Occipital lobe (tissue), 1 donor: ENCODE measurements at regions not wholly inside any gene's neighbourhood (a gene's known extent, or its start where the extent isn't known, plus 50 kb on each side); places are given as distances from the start of the nearest gene placed in this dataset.
"Not testable (repeated sequence)": the region's sequence is repeated elsewhere in the genome, so short reads cannot be mapped to it uniquely, and the experiment has no call there.

Source experiments
- DNase-seq: peaks from one replicate; lab custom pipeline; 2025; lab: John Stamatoyannopoulos, UW

GRCh38 chr15:66960519-66960918 is 104.9 kb upstream of the SMAD3 start:
- no peak for DNase-seq

GRCh38 chr15:66961407-66961884 is 104.0 kb upstream of the SMAD3 start:
- no peak for DNase-seq

GRCh38 chr15:66961901-66962300 is 103.5 kb upstream of the SMAD3 start:
- no peak for DNase-seq

- no peak for DNase-seq
Measured at GRCh38 chr15:66962522-66962921, 102.9 kb upstream of the SMAD3 start.

- no peak for DNase-seq
Measured at GRCh38 chr15:66963084-66963483, 102.3 kb upstream of the SMAD3 start.

- no peak for DNase-seq
Measured at GRCh38 chr15:66963710-66964109, 101.7 kb upstream of the SMAD3 start.

GRCh38 chr15:66964111-66964738 is 101.2 kb upstream of the SMAD3 start:
- DNase-seq: no peak

- no peak for DNase-seq
Measured at GRCh38 chr15:66964791-66965190, 100.6 kb upstream of the SMAD3 start.

GRCh38 chr15:66965201-66965900 is 100.1 kb upstream of the SMAD3 start:
- DNase-seq: no peak

GRCh38 chr15:66966256-66966655 is 99.1 kb upstream of the SMAD3 start:
- no peak for DNase-seq

GRCh38 chr15:66968806-66969596 is 96.4 kb upstream of the SMAD3 start:
- DNase-seq: no peak

GRCh38 chr15:66974131-66974530 is 91.3 kb upstream of the SMAD3 start:
- DNase-seq: not testable (repeated sequence)

- DNase-seq: not testable (repeated sequence)
Measured at GRCh38 chr15:66976106-66976640, 89.2 kb upstream of the SMAD3 start.

- not testable (repeated sequence) for DNase-seq
Measured at GRCh38 chr15:66980326-66980725, 85.1 kb upstream of the SMAD3 start.

GRCh38 chr15:66981771-66982170 is 83.6 kb upstream of the SMAD3 start:
- DNase-seq: no peak

GRCh38 chr15:66982250-66982649 is 83.2 kb upstream of the SMAD3 start:
- no peak for DNase-seq

GRCh38 chr15:66982816-66983215 is 82.6 kb upstream of the SMAD3 start:
- no peak for DNase-seq

GRCh38 chr15:66985653-66986052 is 79.7 kb upstream of the SMAD3 start:
- no peak for DNase-seq

- DNase-seq: no peak
Measured at GRCh38 chr15:66986951-66987350, 78.5 kb upstream of the SMAD3 start.

GRCh38 chr15:66993090-66993489 is 72.3 kb upstream of the SMAD3 start:
- DNase-seq: no peak

- DNase-seq: no peak
Measured at GRCh38 chr15:66993874-66994696, 71.3 kb upstream of the SMAD3 start.
